Thyroid gland (tissue), 4 donors: ENCODE measurements at regions not wholly inside any gene's neighbourhood (a gene's known extent, or its start where the extent isn't known, plus 50 kb on each side); places are given as distances from the start of the nearest gene placed in this dataset.
A peak's percentile ranks its signal among the peaks of the same experiment; 100 is the strongest.
"Not testable (repeated sequence)": the region's sequence is repeated elsewhere in the genome, so short reads cannot be mapped to it uniquely, and the experiment has no call there.

Experiments used
- DNase-seq, 2 donors: peaks; one replicate each; pipeline ENCODE4 v3.0.0-alpha.2; 2019
- H3K27ac ChIP-seq, 3 donors: fragments of 200-600 bp; sonication (generic); 1 replicate in 2 of 3; 2 replicates in 1 of 3; pipeline ENCODE4 v1.5.1; 2016 to 2019; ENCODE audit warnings: mild to moderate bottlenecking in 1 of 3, moderate library complexity in 1 of 3
- H3K27me3 ChIP-seq: fragments of 200-600 bp; sonication (generic); one replicate; pipeline ENCODE4 v1.5.1; 2019
- H3K36me3 ChIP-seq, 2 donors: fragments of 200-600 bp; sonication (generic); one replicate each; pipeline ENCODE4 v1.5.1; 2016 to 2019
- H3K4me1 ChIP-seq, 2 donors: fragments of 200-600 bp; sonication (generic); one replicate each; pipeline ENCODE4 v1.5.1; 2017 to 2019
- H3K4me3 ChIP-seq, 3 donors: fragments of 200-600 bp; sonication (generic); replicated peaks in 1 of 3; 1 replicate in 2 of 3; 2 replicates in 1 of 3; pipeline ENCODE4 v1.5.1; 2016; ENCODE audit warnings: mild to moderate bottlenecking in 1 of 3
- H3K9me3 ChIP-seq: fragments of 200-600 bp; sonication (generic); one replicate; pipeline ENCODE4 v1.5.1; 2017
- CTCF ChIP-seq, 6 experiments: fragments of 200-600 bp in 3 of 6; fragments of 450-650 bp in 3 of 6; sonication (generic) in 3 of 6; IDR thresholded peaks; one replicate each; pipeline ENCODE4 v1.5.1; 2016 to 2019; ENCODE audit warnings: antibody characterized with exemption in 6 of 6, mild to moderate bottlenecking in 2 of 6, inconsistent platforms in 1 of 6, moderate library complexity in 1 of 6
- POLR2A ChIP-seq, 2 donors: fragments of 450-650 bp; IDR thresholded peaks; one replicate each; pipeline ENCODE4 v1.6.1; 2017; ENCODE audit warnings: antibody characterized with exemption in 2 of 2, mild to moderate bottlenecking in 2 of 2, moderate library complexity in 1 of 2
- WGBS, 2 donors: methylation state at CpG; one replicate each; pipeline ENCODE4 v1.1.5; 2017; 5-methylcytosine and 5-hydroxymethylcytosine counted together
- intact Hi-C: fragments of 100-400 bp; cut with DNase I; formaldehyde crosslinking; loops from one replicate; pipeline ENCODE4 v1.15.1; 2023

- no peak for DNase-seq
- 65 to 85% methylated on average over 4 of the region's 4 CpGs for WGBS, 2 donors
- Histone ChIP-seq H3K36me3 (no peaks in the 10 kb centered on the region), H3K4me1 (peaks cover 5% of the 10 kb centered on the region in 2 donors), H3K9me3 (no peaks in the 10 kb centered on the region), H3K4me3 (no peak overlapping the region), H3K27me3 (no peaks in the 10 kb centered on the region), H3K27ac (peak overlapping the region in 1 of 3 donors; percentile 10)
- TF ChIP-seq POLR2A (IDR thresholded peaks at IDR 0.05) (no peak), CTCF (IDR thresholded peaks at IDR 0.05) (no peak)
- intact Hi-C loops, result no loop called here
Observed at GRCh38 chr2:60216452-60216995, 336.9 kb downstream of the BCL11A start.

DNA sequence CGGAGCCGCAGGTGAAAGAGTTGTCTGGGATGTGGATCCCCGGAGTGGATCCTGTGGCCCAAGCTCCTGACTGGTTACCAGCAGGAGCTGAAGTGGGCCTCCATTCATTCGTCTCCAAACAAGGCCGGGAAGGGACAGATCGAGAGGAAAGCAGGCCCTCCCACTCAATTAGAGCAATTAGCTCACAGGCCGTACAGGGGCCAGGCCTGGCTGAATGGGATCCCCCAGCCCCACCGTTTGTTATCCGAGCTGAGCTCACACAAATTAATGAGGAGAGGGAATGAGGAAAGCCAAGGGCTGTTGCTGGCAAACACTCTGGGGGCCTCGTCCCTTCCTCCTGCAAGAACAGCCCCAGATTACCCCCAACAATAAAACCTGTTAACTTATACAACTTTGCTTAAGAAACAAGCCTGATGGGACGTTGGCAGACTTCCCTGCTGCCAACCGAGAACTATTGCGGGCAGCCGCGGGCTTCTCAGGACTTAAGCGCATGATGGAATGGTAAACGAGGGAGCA, 338.0 kb downstream of the BCL11A start:
- WGBS, 2 donors, result 64% methylated on average over 17 of the region's 17 CpGs
- intact Hi-C loops, result no loop called here
- H3K4me3 ChIP-seq, result no peak overlapping the region
- TF ChIP-seq POLR2A (IDR thresholded peaks at IDR 0.05) (no peak), CTCF (IDR thresholded peaks at IDR 0.05) (no peak)
- DNase-seq, result peak in 1 of 2 donors; percentile 13
- no peaks in the 10 kb centered on the region for H3K9me3 ChIP-seq
- peaks cover 5% of the 10 kb centered on the region in 2 donors for H3K4me1 ChIP-seq
- H3K27me3 ChIP-seq, result no peaks in the 10 kb centered on the region
- no peaks in the 10 kb centered on the region for H3K36me3 ChIP-seq
- no peak overlapping the region for H3K27ac ChIP-seq

- H3K9me3 ChIP-seq, result no peaks in the 10 kb centered on the region
- intact Hi-C loops, result no loop called here
- H3K27me3 ChIP-seq, result no peaks in the 10 kb centered on the region
- H3K27ac ChIP-seq, result no peak overlapping the region
- no peak for TF ChIP-seq CTCF (IDR thresholded peaks at IDR 0.05)
- TF ChIP-seq POLR2A (IDR thresholded peaks at IDR 0.05), result no peak
- no peak for DNase-seq
- H3K4me1 ChIP-seq, result peaks cover 5% of the 10 kb centered on the region in 2 donors
- H3K36me3 ChIP-seq, result no peaks in the 10 kb centered on the region
- H3K4me3 ChIP-seq, result no peak overlapping the region
Observed at GRCh38 chr2:60214626-60214875, 338.9 kb downstream of the BCL11A start.

- Histone ChIP-seq H3K27me3 (no peaks in the 10 kb centered on the region), H3K36me3 (no peaks in the 10 kb centered on the region), H3K4me1 (peaks cover 5% of the 10 kb centered on the region in 2 donors), H3K4me3 (no peak overlapping the region), H3K9me3 (no peaks in the 10 kb centered on the region), H3K27ac (no peak overlapping the region)
- intact Hi-C loops, result no loop called here
- DNase-seq, result peak in 1 of 2 donors; percentile 11
- WGBS, 2 donors, result 77 to 89% methylated on average over 16 of the region's 16 CpGs
- TF ChIP-seq POLR2A (IDR thresholded peaks at IDR 0.05) (no peak), CTCF (IDR thresholded peaks at IDR 0.05) (no peak)
Observed at GRCh38 chr2:60213865-60214625, 339.4 kb downstream of the BCL11A start.

- H3K36me3 ChIP-seq, result no peaks in the 10 kb centered on the region
- no peak for DNase-seq
- no peaks in the 10 kb centered on the region for H3K27me3 ChIP-seq
- intact Hi-C loops, result no loop called here
- no peak overlapping the region for H3K27ac ChIP-seq
- H3K4me1 ChIP-seq, result peaks cover 5% of the 10 kb centered on the region in 2 donors
- no peak overlapping the region for H3K4me3 ChIP-seq
- no peak for TF ChIP-seq CTCF (IDR thresholded peaks at IDR 0.05)
- no peak for TF ChIP-seq POLR2A (IDR thresholded peaks at IDR 0.05)
- 88% methylated on average over 3 of the region's 3 CpGs for WGBS, 2 donors
- H3K9me3 ChIP-seq, result no peaks in the 10 kb centered on the region
Observed at GRCh38 chr2:60212181-60212945, 341.1 kb downstream of the BCL11A start.

- H3K9me3 ChIP-seq, intact Hi-C loops, DNase-seq, H3K36me3 ChIP-seq, H3K4me3 ChIP-seq, H3K4me1 ChIP-seq, H3K27ac ChIP-seq, H3K27me3 ChIP-seq: not testable (repeated sequence)
- WGBS, 2 donors, result 90 to 93% methylated on average over 19 of the region's 19 CpGs
Observed at GRCh38 chr2:60189006-60189405, 364.4 kb downstream of the BCL11A start.
